HG02938 (cell line): ENCODE measurements at regions not wholly inside any gene's neighbourhood (a gene's known extent, or its start where the extent isn't known, plus 50 kb on each side); places are given as distances from the start of the nearest gene placed in this dataset.
A peak's percentile ranks its signal among the peaks of the same experiment; 100 is the strongest.
"Not testable (repeated sequence)": the region's sequence is repeated elsewhere in the genome, so short reads cannot be mapped to it uniquely, and the experiment has no call there.

Experiments
- ATAC-seq: cut with Tn5 transposase; IDR thresholded peaks from one replicate; pipeline ENCODE4 v1.9.1; 2021; ENCODE audit warnings: mild to moderate bottlenecking, moderate library complexity; ENCODE audit not compliant: unreplicated experiment

- no peak for ATAC-seq
Observed at GRCh38 chr11:42412590-42412989, 899.2 kb upstream of the API5 start.

GRCh38 chr11:42417691-42418090 is 894.1 kb upstream of the API5 start:
- ATAC-seq = no peak

- no peak for ATAC-seq
Observed at GRCh38 chr11:42422090-42422489, 889.7 kb upstream of the API5 start.

GRCh38 chr11:42434911-42435310 is 876.9 kb upstream of the API5 start:
- ATAC-seq = not testable (repeated sequence)

GRCh38 chr11:42444406-42444805 is 867.4 kb upstream of the API5 start:
- no peak for ATAC-seq

GRCh38 chr11:42462558-42463310 is 849.1 kb upstream of the API5 start:
- ATAC-seq = no peak

GRCh38 chr11:42465623-42466022 is 846.2 kb upstream of the API5 start:
- no peak for ATAC-seq

- ATAC-seq = no peak
Observed at GRCh38 chr11:42473106-42473505, 838.7 kb upstream of the API5 start.

GRCh38 chr11:42482822-42483221 is 829.0 kb upstream of the API5 start:
- ATAC-seq = no peak

- ATAC-seq = no peak
Observed at GRCh38 chr11:42490506-42490905, 821.3 kb upstream of the API5 start.

- no peak for ATAC-seq
Observed at GRCh38 chr11:42494459-42494858, 817.3 kb upstream of the API5 start.

- no peak for ATAC-seq
Observed at GRCh38 chr11:42498971-42499370, 812.8 kb upstream of the API5 start.

- ATAC-seq = no peak
Observed at GRCh38 chr11:42502151-42502550, 809.6 kb upstream of the API5 start.

GRCh38 chr11:42521994-42522393 is 789.8 kb upstream of the API5 start:
- no peak for ATAC-seq

- ATAC-seq = peak; percentile 81
Observed at GRCh38 chr11:42524534-42525227, 787.1 kb upstream of the API5 start.

- no peak for ATAC-seq
Observed at GRCh38 chr11:42526426-42526825, 785.4 kb upstream of the API5 start.

- ATAC-seq = no peak
Observed at GRCh38 chr11:42528471-42528870, 783.3 kb upstream of the API5 start.

- ATAC-seq = no peak
Observed at GRCh38 chr11:42528911-42529310, 782.9 kb upstream of the API5 start.

- no peak for ATAC-seq
Observed at GRCh38 chr11:42536611-42537360, 775.0 kb upstream of the API5 start.

- no peak for ATAC-seq
Observed at GRCh38 chr11:42542336-42542735, 769.5 kb upstream of the API5 start.

- no peak for ATAC-seq
Observed at GRCh38 chr11:42543844-42544419, 767.9 kb upstream of the API5 start.
